ENCODE measurements at regions not wholly inside any gene's neighbourhood (a gene's known extent, or its start where the extent isn't known, plus 50 kb on each side); places are given as distances from the start of the nearest gene placed in this dataset.

GRCh38 chr12:131441638-131442336 lies 269.1 kb upstream of the SFSWAP start:
- Histone ChIP-seq H3K36me3 (no peaks in the 10 kb centered on the region), H3K9ac (no peak overlapping the region), H3K27ac (no peak overlapping the region), H3K4me1 (no peaks in the 10 kb centered on the region), H3K4me3 (no peak overlapping the region), H3K4me2 (no peak overlapping the region), H2AFZ (replicated peaks) (no peak overlapping the region), H3F3A (ENCODE audit: low read depth) (no peaks in the 10 kb centered on the region), H3K79me2 (ENCODE audit: low read depth) (no peaks in the 10 kb centered on the region), H4K20me1 (ENCODE audit: low read depth) (no peaks in the 10 kb centered on the region), H3K9me3 (ENCODE audit: low read depth) (no peaks in the 10 kb centered on the region), H3K27me3 (no peaks in the 10 kb centered on the region)
- Mint-ChIP-seq H3K4me3 (peak overlapping the region; percentile 11), H3K27ac (peak overlapping the region; percentile 58), H3K9me3 (no peaks in the 10 kb centered on the region), H3K4me1 (peaks cover 24% of the 10 kb centered on the region), H3K36me3 (no peaks in the 10 kb centered on the region), H3K27me3 (ENCODE audit: insufficient read depth, low read depth) (peaks cover 7% of the 10 kb centered on the region)
- DNase-seq (ENCODE audit: low spot score) = no peak
- TF ChIP-seq EZH2phosphoT487 (IDR thresholded peaks at IDR 0.05) (no peak), CTCF (IDR thresholded peaks at IDR 0.05) (no peak), EZH2 (IDR thresholded peaks at IDR 0.05) (no peak)

- H2AFZ ChIP-seq (replicated peaks) = no peak overlapping the region
- H3F3A ChIP-seq (ENCODE audit: low read depth) = no peaks in the 10 kb centered on the region
- peak overlapping the region; percentile 11 for H3K4me3 Mint-ChIP-seq
- H3K27ac ChIP-seq = no peak overlapping the region
- no peak overlapping the region for H3K4me3 ChIP-seq
- no peaks in the 10 kb centered on the region for H3K79me2 ChIP-seq (ENCODE audit: low read depth)
- peak overlapping the region; percentile 78 for H3K27ac Mint-ChIP-seq
- no peaks in the 10 kb centered on the region for H3K9me3 ChIP-seq (ENCODE audit: low read depth)
- peaks cover 22% of the 10 kb centered on the region for H3K4me1 Mint-ChIP-seq
- H3K9ac ChIP-seq = no peak overlapping the region
- no peak for TF ChIP-seq EZH2 (IDR thresholded peaks at IDR 0.05)
- no peak for TF ChIP-seq CTCF (IDR thresholded peaks at IDR 0.05)
- no peak for TF ChIP-seq EZH2phosphoT487 (IDR thresholded peaks at IDR 0.05)
- peaks cover 2% of the 10 kb centered on the region for H3K9me3 Mint-ChIP-seq
- DNase-seq (ENCODE audit: low spot score) = no peak
- no peaks in the 10 kb centered on the region for H3K36me3 Mint-ChIP-seq
- no peaks in the 10 kb centered on the region for H4K20me1 ChIP-seq (ENCODE audit: low read depth)
- no peaks in the 10 kb centered on the region for H3K36me3 ChIP-seq
- no peaks in the 10 kb centered on the region for H3K4me1 ChIP-seq
- H3K4me2 ChIP-seq = no peak overlapping the region
- no peaks in the 10 kb centered on the region for H3K27me3 ChIP-seq
- H3K27me3 Mint-ChIP-seq (ENCODE audit: insufficient read depth, low read depth) = peaks cover 7% of the 10 kb centered on the region
Observed at GRCh38 chr12:131442337-131442918, 268.5 kb upstream of the SFSWAP start.

- no peak overlapping the region for H3K27ac ChIP-seq
- H3F3A ChIP-seq (ENCODE audit: low read depth) = no peaks in the 10 kb centered on the region
- Mint-ChIP-seq H3K27me3 (ENCODE audit: insufficient read depth, low read depth) (peaks cover 7% of the 10 kb centered on the region), H3K4me1 (peaks cover 22% of the 10 kb centered on the region), H3K4me3 (no peak overlapping the region), H3K27ac (no peak overlapping the region), H3K9me3 (peaks cover 2% of the 10 kb centered on the region), H3K36me3 (peaks cover 2% of the 10 kb centered on the region)
- H4K20me1 ChIP-seq (ENCODE audit: low read depth) = no peaks in the 10 kb centered on the region
- DNase-seq (ENCODE audit: low spot score) = no peak
- no peak overlapping the region for H2AFZ ChIP-seq (replicated peaks)
- H3K9me3 ChIP-seq (ENCODE audit: low read depth) = no peaks in the 10 kb centered on the region
- H3K36me3 ChIP-seq = no peaks in the 10 kb centered on the region
- H3K4me2 ChIP-seq = no peak overlapping the region
- no peak overlapping the region for H3K4me3 ChIP-seq
- H3K79me2 ChIP-seq (ENCODE audit: low read depth) = no peaks in the 10 kb centered on the region
- TF ChIP-seq EZH2phosphoT487 (IDR thresholded peaks at IDR 0.05) (no peak), EZH2 (IDR thresholded peaks at IDR 0.05) (no peak), CTCF (IDR thresholded peaks at IDR 0.05) (no peak)
- no peaks in the 10 kb centered on the region for H3K4me1 ChIP-seq
- H3K9ac ChIP-seq = no peak overlapping the region
- no peaks in the 10 kb centered on the region for H3K27me3 ChIP-seq
Observed at GRCh38 chr12:131443019-131444000, 267.6 kb upstream of the SFSWAP start.
